Skeletal muscle cell (primary cell): ENCODE measurements at regions not wholly inside any gene's neighbourhood (a gene's known extent, or its start where the extent isn't known, plus 50 kb on each side); places are given as distances from the start of the nearest gene placed in this dataset.
A peak's percentile ranks its signal among the peaks of the same experiment; 100 is the strongest.
"Not testable (repeated sequence)": the region's sequence is repeated elsewhere in the genome, so short reads cannot be mapped to it uniquely, and the experiment has no call there.

ENCODE experiments used
- DNase-seq: peaks from one replicate; pipeline ENCODE4 v3.0.0-alpha.2; 2010; ENCODE audit warnings: low read depth
- H3K4me3 ChIP-seq: 2 replicates; pipeline ENCODE4 v1.5.1; 2011; ENCODE audit warnings: low read depth, mild to moderate bottlenecking, control low read depth, low read length, moderate library complexity

DNA sequence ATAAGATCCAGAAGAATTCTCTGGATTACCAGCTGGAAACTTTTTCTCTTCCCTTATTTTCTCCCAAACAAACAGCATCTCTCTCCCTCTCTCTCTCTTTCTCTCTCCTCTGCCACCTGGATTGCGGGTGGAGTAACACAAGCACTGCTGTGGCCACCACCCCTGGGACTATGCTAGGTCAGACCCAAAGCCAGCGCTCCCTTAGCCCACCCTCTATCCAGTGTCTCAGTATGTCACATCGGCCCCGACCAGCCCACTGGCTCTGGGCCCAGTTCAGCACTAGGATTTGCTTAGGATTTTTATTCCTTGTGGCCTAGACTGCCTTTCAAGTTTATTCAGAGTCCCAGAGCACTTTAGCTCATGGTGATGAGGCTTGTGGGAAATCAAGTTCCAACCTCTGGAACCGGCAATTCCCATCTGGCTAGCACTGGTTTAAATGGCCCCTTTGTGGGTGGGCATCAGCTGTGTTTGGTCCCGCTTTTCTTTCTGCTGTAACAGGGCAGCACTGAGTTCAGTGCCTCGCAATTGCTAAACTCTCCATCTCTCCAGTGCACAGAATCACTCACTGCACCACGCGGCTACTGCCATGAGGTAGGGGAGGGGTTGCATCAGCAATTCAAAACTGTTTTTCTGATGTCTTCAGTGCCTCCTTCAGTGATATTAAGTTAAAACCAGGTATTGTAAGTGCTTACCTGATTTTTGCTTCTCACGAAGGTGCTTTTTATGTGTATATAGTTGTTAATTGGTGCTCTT is 1623.1 kb downstream of the SLITRK5 start:
- H3K4me3 ChIP-seq = no peak overlapping the region
- DNase-seq = no peak

GRCh38 chr13:89307278-89307677 is 1636.1 kb downstream of the SLITRK5 start:
- H3K4me3 ChIP-seq = no peak overlapping the region
- DNase-seq = no peak

DNA sequence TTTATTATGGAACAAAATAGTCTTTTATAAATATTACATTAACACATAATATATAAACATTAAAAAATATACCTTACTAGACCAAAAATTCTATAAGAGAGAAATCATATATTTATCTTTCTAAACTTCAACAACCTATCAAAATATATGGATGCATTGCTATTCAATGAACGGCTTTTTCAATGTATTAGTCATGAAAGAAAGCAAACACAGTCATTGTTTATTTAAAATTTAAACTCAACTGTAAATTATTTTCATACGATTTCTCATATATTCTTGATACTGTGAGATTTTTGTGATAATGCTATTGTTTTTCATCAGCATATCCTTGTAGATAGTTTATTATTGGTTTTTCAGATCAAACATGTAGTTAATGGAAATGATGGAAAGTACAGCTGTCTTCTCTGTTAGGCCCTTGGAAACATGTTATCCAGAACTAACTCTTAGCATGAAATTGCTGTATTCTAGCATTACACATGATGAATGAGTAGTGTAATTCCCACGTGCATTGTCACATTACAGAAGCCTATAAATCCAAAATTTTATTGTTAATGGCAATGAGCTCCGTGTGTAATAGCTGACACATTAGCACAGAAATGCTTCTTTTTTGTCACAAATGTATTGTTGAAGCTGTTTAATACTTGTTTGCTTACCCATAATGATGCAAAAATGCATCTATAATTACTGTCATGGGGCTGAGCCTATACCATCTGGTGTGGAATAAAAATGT is 1639.9 kb downstream of the SLITRK5 start:
- DNase-seq = peak; percentile 11
- H3K4me3 ChIP-seq = no peak overlapping the region

DNA sequence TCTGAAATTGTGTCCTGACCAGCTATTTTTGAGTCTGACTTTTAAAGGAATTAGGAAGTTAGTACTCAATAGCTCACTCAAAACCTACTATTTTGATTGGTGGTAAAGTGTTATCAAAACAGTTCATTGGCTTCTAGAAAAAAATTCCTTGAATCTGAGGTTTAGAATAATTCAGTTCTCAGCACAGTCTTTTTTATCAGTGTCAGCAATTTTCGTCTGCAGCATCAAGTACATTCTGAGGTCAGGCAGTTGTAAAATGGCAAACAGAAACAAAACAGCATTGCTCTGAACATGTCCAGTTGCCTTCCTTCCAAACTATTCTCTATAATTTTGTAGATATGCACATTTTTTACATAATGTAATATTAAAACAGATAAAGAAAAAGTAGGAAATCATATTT is 1644.1 kb downstream of the SLITRK5 start:
- no peak for DNase-seq
- no peak overlapping the region for H3K4me3 ChIP-seq

DNA sequence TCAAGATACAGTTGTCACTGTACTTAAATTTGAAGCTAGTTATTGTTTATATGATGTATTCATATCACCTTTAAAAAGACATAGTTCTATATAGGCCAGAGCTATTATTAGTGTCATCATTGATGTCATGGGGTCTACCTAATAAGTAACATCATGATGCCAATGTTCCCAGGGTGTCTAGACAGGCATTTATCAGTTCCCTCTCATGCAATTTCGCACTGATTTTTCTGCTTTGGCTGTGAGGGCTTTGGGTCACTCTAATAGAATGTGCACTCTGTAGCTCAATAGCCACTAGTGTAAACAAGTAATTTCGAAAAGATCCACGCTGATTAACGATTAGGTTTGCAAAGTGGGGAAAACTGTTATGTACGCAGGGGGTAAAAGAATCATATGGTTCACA is 1651.3 kb downstream of the SLITRK5 start:
- DNase-seq = no peak
- no peak overlapping the region for H3K4me3 ChIP-seq

DNA sequence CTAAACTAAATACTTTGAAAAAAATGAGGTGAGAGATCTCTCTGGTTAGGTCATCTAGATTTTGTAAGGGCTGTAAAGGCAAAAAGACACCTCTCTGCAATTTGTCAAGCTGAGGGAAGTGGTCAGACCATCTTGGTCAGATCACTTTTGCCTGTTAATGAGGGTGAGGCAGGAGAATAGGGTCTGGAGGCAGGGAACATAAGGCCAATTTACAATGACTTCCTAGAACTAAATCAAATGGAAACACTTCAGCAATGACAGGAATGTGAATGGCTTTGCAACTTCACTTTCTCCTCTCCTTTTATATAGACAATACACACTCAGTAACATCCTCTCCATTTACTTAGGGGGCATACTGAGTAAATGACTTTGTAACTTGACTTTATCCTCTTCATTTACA is 1653.4 kb downstream of the SLITRK5 start:
- DNase-seq = no peak
- H3K4me3 ChIP-seq = no peak overlapping the region

GRCh38 chr13:89343165-89343564 is 1672.0 kb downstream of the SLITRK5 start:
- no peak for DNase-seq
- H3K4me3 ChIP-seq = no peak overlapping the region

- H3K4me3 ChIP-seq = no peak overlapping the region
- DNase-seq = no peak
Observed at GRCh38 chr13:89352384-89352783, 1681.2 kb downstream of the SLITRK5 start.

DNA sequence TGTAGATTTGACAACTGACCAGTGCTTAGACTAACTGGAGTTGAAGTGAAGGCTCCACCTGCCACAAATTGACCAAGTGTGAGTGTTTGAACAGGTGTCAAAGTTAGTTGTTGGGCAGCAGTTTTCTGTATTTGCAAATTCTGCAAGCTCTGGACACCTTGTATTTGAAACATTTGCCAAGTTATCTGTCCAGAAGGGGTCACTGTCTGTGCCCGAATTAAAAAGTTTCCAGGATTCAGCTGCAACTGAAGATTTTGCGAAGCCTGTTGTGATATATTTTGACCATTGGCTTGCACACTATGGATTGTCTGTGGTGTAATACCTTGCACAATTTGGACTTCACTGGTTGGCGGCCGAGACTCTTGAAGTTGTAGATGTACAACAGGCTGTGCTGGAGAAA is 1690.7 kb downstream of the SLITRK5 start:
- H3K4me3 ChIP-seq = no peak overlapping the region
- no peak for DNase-seq

- H3K4me3 ChIP-seq = no peak overlapping the region
- DNase-seq = no peak
Observed at GRCh38 chr13:89363144-89363543, 1692.0 kb downstream of the SLITRK5 start.

- H3K4me3 ChIP-seq = no peak overlapping the region
Observed at GRCh38 chr13:89372193-89372592, 1701.0 kb downstream of the SLITRK5 start.

DNA sequence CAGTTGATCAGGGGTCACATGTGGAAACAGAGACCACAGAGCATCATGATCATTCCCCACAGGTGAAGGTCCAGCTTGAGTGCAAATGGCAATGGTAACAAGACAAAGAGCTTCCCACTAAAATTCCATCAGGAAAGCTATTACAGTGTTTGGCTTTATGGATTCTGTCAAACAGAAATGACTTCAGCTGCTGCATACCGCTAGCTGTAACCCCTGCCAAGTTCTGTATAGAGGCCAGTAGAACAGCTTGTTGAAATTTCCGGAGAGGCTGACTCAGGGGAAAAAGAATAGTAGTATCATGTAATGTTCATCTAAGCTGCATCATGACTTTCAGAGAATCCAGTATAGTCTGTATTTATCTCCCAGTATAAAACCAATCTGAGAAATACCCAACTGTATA is 1704.7 kb downstream of the SLITRK5 start:
- DNase-seq = peak; percentile 83
- H3K4me3 ChIP-seq = no peak overlapping the region

More at GRCh38 chr13:89372193-89372592, 1701.0 kb downstream of the SLITRK5 start:
- DNase-seq = no peak

GRCh38 chr13:89380101-89380500 is 1708.9 kb downstream of the SLITRK5 start:
- no peak for DNase-seq
- no peak overlapping the region for H3K4me3 ChIP-seq

- DNase-seq = no peak
- H3K4me3 ChIP-seq = no peak overlapping the region
Observed at GRCh38 chr13:89382981-89383380, 1711.8 kb downstream of the SLITRK5 start.

DNA sequence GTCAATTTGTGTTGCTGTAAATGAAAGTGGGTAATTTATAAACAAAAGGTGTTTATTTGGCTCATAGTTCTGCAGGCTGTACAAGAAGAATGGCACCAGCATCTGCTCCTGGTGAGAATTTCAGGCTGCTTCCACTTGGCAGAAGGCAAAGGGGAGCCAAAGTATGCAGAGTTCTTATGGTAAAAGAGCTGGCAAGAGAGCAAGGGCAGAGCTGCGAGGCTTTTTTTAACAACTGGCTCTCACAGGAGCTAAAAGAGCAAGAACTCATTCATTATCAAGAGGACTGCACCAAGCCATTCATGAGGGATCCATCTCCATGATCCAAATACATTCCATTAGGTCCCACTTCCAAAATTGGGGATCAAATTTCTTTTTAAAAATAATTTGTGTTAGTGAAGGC is 1712.7 kb downstream of the SLITRK5 start:
- no peak overlapping the region for H3K4me3 ChIP-seq
- no peak for DNase-seq

DNA sequence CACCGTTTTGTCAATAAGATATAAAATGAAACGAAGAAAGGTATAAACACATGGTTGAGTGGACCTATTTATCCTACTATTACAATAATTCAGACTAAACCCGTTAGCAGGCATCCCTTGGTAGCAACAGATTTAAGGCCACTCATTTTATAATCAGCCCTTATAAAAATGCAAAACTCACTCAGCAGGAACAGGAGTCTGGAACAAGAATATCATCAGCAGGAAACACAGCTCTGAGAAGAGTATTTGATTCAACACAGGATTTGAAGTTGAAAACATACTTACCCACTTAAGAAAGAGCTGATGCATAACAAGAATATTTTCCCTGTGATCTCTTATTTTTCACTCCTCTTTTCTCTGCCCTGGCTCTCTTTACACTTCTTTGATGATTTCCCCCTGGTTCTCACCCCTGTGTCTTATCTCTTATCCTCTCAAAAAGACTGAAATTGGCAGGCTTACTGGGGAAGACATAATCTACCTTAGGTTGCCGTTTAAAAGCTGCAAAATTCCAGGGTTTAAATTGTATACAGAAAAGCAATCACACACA is 1722.7 kb downstream of the SLITRK5 start:
- no peak for DNase-seq

DNA sequence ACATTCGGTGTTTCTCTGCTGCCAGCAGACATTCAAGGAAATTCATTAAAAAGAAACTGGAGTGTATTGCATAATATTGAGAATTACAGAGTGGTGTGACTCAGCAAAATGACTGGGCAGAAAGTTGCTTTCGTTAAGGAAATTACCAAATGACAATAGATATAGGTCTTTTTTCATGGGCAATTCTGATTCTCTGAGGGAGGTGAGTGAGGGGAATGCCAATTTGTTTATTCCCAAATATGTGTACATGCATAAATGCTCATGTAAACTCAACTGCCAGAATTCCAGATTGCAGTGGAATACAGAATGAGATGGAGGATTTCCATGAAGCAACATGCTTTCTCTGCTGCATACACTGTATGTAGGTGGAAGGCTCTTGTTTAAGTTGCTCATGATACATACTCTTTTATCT is 1730.1 kb downstream of the SLITRK5 start:
- peak; percentile 49 for DNase-seq
- H3K4me3 ChIP-seq = no peak overlapping the region

More for the DNA sequence above, 1722.7 kb downstream of the SLITRK5 start:
- no peak overlapping the region for H3K4me3 ChIP-seq

DNA sequence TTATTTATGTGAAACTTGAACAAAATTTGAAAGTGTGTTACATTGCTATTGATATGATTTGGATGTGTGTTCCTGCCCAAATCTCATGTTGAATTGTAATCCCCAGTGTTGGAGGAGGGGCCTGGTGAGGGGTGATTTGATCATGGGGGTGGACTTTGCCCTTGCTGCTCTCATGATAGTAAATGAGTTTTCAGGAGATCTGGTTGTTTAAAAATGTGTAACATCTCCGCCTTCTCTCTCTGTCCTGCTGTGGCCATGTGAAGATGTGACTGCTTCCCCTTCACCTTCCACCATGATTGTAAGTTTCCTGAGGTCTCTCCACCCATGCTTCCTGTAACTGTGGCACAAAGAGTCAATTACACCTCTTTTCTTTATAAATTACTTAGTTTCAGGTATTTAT is 1731.0 kb downstream of the SLITRK5 start:
- DNase-seq = no peak
- H3K4me3 ChIP-seq = no peak overlapping the region

DNA sequence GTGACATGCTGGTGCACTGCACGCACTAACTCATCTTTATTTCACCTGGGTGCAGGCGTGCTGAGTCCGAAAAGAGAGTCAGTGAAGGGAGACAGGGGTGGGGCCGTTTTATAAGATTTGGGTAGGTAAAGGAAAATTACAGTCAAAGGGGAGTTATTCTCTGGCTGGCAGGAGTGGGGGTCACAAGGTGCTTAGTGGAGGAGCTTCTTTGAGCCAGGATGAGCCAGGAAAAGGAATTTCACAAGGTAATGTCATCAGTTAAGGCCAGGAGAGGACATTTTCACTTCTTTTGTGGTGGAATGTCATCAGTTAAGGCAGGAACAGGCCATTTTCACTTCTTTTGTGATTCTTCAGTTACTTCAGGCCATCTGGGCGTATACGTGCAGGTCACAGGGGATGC is 1734.9 kb downstream of the SLITRK5 start:
- not testable (repeated sequence) for DNase-seq, H3K4me3 ChIP-seq

DNA sequence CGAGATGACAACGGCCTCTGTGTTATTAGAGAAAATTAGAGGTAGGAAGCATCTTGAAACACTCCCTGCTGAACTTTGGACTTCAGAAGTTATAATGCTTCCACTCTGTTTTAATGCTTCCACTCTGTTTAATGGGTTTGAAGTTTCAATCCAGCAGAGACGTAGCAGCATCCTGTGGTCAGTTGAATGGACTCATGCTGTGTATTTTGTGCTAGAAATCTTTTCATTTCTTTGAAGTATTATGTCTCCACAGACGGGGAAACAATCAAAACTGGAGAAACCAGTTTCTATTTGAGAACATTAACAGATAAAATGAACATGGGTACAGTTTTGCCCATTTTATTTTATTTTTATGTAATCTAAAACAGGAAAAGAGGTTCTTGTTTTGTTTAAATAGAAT is 1736.2 kb downstream of the SLITRK5 start:
- H3K4me3 ChIP-seq = no peak overlapping the region
- no peak for DNase-seq

- DNase-seq = no peak
- no peak overlapping the region for H3K4me3 ChIP-seq
Observed at GRCh38 chr13:89432997-89433396, 1761.8 kb downstream of the SLITRK5 start.
